Calu3 (cell line): ENCODE measurements at regions not wholly inside any gene's neighbourhood (a gene's known extent, or its start where the extent isn't known, plus 50 kb on each side); places are given as distances from the start of the nearest gene placed in this dataset.
A peak's percentile ranks its signal among the peaks of the same experiment; 100 is the strongest.
"Not testable (repeated sequence)": the region's sequence is repeated elsewhere in the genome, so short reads cannot be mapped to it uniquely, and the experiment has no call there.

ENCODE experiments used
- BruUV-seq: library from RNA; stranded (reverse); fragments of 400-500 nt; replicated peaks from 2 replicates; lab custom pipeline; 2021; lab: Mats Ljungman, UMichigan
- CTCF ChIA-PET: fragments of 300-600 bp; sonication (Branson Sonifier 250); formaldehyde crosslinking; loops from one replicate; lab custom pipeline; 2022; ENCODE audit warnings: antibody characterized with exemption; lab: Charles Lee
- DNase-seq: peaks from one replicate; pipeline ENCODE4 v3.0.0; 2022
- H3K27ac Mint-ChIP-seq: one replicate; pipeline ENCODE4 v1.8.0; 2022; ENCODE audit warnings: mixed read lengths; ENCODE audit not compliant: unreplicated experiment
- H3K27me3 Mint-ChIP-seq: one replicate; pipeline ENCODE4 v1.8.0; 2022; ENCODE audit warnings: mixed read lengths; ENCODE audit not compliant: unreplicated experiment
- H3K36me3 Mint-ChIP-seq: one replicate; pipeline ENCODE4 v1.8.0; 2022; ENCODE audit warnings: mild to moderate bottlenecking, moderate library complexity, mixed read lengths; ENCODE audit not compliant: insufficient read depth, unreplicated experiment
- H3K4me1 Mint-ChIP-seq: one replicate; pipeline ENCODE4 v1.8.0; 2022; ENCODE audit warnings: mild to moderate bottlenecking, low read depth, mixed read lengths; ENCODE audit not compliant: unreplicated experiment
- H3K4me3 Mint-ChIP-seq: one replicate; pipeline ENCODE4 v1.8.0; 2022; ENCODE audit warnings: mild to moderate bottlenecking, low read depth, moderate library complexity, mixed read lengths; ENCODE audit not compliant: unreplicated experiment
- H3K9me3 Mint-ChIP-seq: one replicate; pipeline ENCODE4 v1.8.0; 2022; ENCODE audit warnings: low read depth, mixed read lengths; ENCODE audit not compliant: unreplicated experiment
- intact Hi-C: fragments of 100-400 bp; cut with micrococcal nuclease; formaldehyde crosslinking; loops from one replicate; pipeline ENCODE4 v1.10.0; 2022; ENCODE audit not compliant: unreplicated experiment
- TF ChIP-seq, protein P1 (sequence below): fragments of 200-600 bp; IDR thresholded peaks from one replicate; pipeline ENCODE4 v1.8.0; 2022; ENCODE audit warnings: antibody characterized with exemption; ENCODE audit not compliant: unreplicated experiment

DNA sequence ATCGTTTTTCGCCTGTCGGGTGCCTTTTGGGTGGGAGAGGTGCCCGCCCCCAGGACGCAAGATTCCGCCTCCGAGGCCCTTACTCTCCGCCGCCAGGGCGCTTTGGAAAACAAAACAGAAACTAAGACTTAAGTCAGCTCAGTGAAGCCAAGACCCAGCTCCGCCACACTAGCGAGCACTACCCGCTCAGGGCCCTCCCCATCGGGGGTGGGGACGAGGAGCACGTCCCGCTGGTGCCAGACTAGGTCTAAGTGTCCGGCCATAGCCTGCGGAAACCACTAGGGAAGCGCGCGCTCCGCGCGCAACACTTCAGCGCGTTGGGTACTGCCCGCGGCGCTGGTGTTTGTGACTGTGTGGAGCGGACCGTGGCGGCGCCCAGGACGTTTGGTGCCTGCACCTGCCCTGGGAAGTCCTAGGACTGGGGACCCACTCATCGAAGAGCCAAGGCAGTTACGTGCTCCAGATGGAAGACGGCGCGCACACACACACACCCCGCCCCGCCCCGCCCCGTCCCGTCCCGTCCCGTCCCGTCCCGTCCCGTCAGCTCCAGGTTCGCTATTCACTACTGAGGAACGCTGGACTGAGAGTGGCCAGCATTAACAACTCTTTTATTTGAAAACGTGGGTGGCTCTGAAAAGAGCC is 57.6 kb upstream of the BOLA1 start:
- CTCF ChIA-PET, H3K4me3 Mint-ChIP-seq, H3K9me3 Mint-ChIP-seq, H3K27me3 Mint-ChIP-seq, intact Hi-C loops, DNase-seq, H3K27ac Mint-ChIP-seq, BruUV-seq: not testable (repeated sequence)
- Mint-ChIP-seq H3K4me1 (peaks cover 22% of the 10 kb centered on the region), H3K36me3 (peaks cover 32% of the 10 kb centered on the region)

DNA sequence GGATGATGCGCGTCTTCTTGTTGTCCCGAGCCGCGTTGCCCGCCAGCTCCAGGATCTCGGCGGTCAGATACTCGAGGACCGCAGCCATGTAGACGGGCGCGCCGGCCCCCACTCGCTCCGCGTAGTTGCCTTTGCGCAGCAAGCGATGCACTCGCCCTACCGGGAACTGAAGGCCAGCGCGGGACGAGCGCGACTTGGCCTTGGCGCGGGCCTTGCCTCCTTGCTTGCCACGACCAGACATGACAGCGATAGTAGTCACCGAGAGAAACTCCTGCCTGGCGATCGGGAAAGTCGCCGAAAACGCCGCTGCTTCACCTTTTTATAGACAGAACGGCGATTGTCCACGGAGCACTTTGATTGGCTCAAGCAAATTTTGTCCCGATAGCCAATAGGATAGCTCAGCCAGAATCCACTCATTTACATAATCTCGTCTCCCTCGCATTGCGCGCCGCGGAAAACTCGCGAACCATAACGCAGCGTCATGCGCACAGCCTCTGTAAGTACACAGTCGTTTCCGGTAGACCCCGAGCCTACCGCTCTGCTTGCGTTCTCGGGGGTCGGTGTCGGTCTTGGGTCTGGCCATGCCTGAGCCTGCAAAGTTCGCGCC is 56.8 kb upstream of the BOLA1 start:
- H3K4me3 Mint-ChIP-seq, H3K9me3 Mint-ChIP-seq, H3K27ac Mint-ChIP-seq, DNase-seq, H3K27me3 Mint-ChIP-seq, intact Hi-C loops, CTCF ChIA-PET: not testable (repeated sequence)
- Mint-ChIP-seq H3K4me1 (peaks cover 30% of the 10 kb centered on the region), H3K36me3 (peaks cover 40% of the 10 kb centered on the region)
- BruUV-seq = TSS peak; percentile 74

DNA sequence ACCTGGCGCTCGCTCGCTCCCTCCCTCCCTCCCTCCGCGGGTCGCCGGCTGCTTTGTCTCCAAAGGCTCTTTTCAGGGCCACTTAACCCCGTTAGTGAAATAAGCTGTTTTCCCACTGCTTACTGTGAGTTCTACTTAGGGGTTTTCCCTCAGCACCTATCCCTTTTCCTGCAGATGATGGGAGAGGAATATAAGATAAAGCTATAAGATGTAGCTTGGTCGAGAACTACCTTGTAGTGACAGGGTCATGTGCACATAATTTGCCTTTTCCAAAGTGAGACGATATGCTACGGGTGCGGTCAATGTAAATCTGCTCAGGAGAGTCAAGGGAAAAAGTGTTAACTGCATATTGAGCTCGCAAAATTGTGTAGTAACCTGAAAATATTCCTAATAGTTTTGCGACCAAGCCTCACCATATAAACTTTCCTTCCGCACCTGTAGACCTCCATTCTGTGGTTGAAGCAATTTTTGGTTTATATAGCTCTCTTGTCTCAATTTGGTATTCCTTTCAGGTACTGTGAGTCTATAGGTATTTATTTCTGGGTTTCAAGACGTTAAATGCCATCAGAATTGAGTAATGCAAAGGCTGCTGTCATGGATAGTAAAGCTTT is 55.8 kb upstream of the BOLA1 start:
- TF ChIP-seq, protein P1, sequence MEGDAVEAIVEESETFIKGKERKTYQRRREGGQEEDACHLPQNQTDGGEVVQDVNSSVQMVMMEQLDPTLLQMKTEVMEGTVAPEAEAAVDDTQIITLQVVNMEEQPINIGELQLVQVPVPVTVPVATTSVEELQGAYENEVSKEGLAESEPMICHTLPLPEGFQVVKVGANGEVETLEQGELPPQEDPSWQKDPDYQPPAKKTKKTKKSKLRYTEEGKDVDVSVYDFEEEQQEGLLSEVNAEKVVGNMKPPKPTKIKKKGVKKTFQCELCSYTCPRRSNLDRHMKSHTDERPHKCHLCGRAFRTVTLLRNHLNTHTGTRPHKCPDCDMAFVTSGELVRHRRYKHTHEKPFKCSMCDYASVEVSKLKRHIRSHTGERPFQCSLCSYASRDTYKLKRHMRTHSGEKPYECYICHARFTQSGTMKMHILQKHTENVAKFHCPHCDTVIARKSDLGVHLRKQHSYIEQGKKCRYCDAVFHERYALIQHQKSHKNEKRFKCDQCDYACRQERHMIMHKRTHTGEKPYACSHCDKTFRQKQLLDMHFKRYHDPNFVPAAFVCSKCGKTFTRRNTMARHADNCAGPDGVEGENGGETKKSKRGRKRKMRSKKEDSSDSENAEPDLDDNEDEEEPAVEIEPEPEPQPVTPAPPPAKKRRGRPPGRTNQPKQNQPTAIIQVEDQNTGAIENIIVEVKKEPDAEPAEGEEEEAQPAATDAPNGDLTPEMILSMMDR = no peak
- peak overlapping the region; percentile 60 for H3K4me3 Mint-ChIP-seq
- no TSS peak for BruUV-seq
- peaks cover 50% of the 10 kb centered on the region for H3K36me3 Mint-ChIP-seq
- H3K27ac Mint-ChIP-seq = peak overlapping the region; percentile 40
- CTCF ChIA-PET = interaction anchor here (0.8 kb wide), 2 partner anchors 44 to 344 kb away, joined by 3 to 4 read pairs; a partner anchor contains a TSS
- no peak for DNase-seq
- H3K4me1 Mint-ChIP-seq = peaks cover 40% of the 10 kb centered on the region
- no peaks in the 10 kb centered on the region for H3K27me3 Mint-ChIP-seq
- intact Hi-C loops = no loop called here
- H3K9me3 Mint-ChIP-seq = no peaks in the 10 kb centered on the region

DNA sequence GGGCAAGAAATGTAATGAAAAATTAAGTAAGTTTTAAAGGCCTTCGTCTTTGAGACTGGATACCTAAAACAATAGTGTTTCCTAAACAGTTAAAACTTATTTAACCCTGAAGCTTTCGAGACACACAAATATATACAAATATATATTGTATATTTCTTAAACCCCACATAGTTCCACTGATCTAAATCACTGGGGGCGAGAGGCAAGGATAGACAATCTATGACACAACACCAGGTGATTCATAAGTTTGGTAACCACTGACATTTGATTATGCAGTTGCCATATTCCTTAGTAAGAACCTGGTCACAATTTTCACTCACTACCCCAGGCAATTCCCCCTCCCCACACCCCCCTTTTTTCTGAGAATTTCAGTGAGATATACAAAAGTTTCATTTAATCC is 55.3 kb upstream of the BOLA1 start:
- intact Hi-C loops = no loop called here
- Mint-ChIP-seq H3K27me3 (no peaks in the 10 kb centered on the region), H3K36me3 (peaks cover 56% of the 10 kb centered on the region), H3K4me3 (peak overlapping the region; percentile 60), H3K4me1 (peaks cover 46% of the 10 kb centered on the region), H3K9me3 (no peaks in the 10 kb centered on the region), H3K27ac (peak overlapping the region; percentile 40)
- TSS peak; percentile 70 for BruUV-seq
- TF ChIP-seq, protein P1 = no peak
- no peak for DNase-seq
- CTCF ChIA-PET = interaction anchor here (0.8 kb wide), 2 partner anchors 43 to 343 kb away, joined by 3 to 4 read pairs; a partner anchor contains a TSS

DNA sequence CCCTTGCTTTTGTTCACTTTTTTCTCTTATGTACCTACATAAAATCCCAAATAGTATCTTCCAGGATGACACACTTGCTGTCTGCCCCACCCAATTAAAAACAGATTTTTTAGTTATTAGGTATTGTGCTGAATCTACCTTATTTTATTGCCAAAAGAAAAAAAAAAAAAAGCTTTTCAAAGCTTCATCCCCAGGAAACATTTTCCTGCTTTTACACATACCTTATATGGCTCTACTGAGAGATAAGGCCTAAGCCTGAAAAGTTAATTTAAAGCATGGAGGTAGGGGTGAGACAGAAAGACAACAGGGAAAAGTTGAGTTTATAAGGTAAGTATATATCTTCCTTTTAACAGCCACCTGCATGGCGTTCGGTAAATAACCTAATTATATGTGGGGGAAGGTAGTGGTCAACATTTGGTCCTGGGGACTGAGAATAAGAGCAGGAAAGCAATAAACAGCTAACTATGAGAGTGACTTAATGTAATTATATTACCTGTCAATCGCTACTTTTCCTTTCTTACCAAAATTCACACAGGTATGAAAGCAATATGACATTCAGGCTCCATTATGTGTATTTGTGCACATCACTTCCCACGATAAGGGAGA is 54.6 kb upstream of the BOLA1 start:
- TF ChIP-seq, protein P1 = no peak
- no peak for DNase-seq
- H3K27ac Mint-ChIP-seq = peak overlapping the region; percentile 40
- BruUV-seq = no TSS peak
- no peaks in the 10 kb centered on the region for H3K9me3 Mint-ChIP-seq
- intact Hi-C loops = no loop called here
- H3K4me3 Mint-ChIP-seq = peak overlapping the region; percentile 60
- CTCF ChIA-PET = interaction anchor here (0.8 kb wide), 1 partner anchor 342 kb away, joined by 3 read pairs; no protein-coding TSS in a partner anchor
- H3K27me3 Mint-ChIP-seq = no peaks in the 10 kb centered on the region
- peaks cover 52% of the 10 kb centered on the region for H3K4me1 Mint-ChIP-seq
- peaks cover 62% of the 10 kb centered on the region for H3K36me3 Mint-ChIP-seq
